ENCODE measurements at regions not wholly inside any gene's neighbourhood (a gene's known extent, or its start where the extent isn't known, plus 50 kb on each side); places are given as distances from the start of the nearest gene placed in this dataset.

DNA sequence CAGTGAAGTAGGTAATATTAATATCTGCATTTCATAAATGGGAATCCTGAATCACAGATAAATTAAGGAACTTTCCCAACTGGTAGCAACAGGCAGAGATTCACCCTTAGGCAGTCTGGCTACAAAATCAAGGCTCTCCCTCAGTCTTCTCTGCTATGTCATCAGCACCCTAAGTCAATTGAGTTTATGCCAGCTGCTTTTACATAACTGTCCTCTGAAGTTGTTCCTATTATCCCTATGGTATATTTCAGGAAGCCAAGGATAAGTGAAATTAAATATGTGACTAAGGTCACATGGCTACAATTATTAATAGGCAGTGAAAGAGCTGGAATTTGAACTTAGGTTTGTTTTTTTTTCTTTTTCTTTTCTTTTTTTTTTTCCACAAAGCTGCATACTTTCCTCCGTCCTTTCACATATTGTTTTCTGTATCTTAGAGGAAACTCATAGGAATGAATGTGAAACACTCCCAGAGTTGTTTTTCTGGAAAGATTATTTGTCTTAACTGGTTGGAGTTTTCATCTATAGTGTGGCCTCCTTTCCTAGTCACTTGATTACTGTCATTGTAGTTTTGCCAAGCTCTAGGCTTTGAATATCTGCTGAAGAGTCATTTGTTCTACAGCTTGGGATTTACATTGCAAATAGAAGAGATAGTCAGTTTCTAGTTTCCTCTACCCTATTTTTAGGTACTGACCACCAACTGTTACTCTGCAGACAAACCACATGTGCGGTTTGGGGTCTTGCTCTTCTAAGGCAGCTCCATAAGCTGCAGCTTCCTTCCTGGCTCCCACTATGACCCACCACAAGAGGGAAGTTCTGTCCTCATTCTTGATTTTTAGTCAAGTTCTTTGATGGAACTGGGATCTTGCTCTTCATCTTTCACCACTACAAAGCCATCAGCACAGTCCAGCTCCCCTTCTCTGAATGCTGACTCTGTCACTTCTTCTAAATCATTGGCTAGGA is 338.0 kb upstream of the KIAA1217 start:
- DNase-seq: no peak
- Histone ChIP-seq H3K9me3 (ENCODE audit: control insufficient read depth, low read length) (no peaks in the 10 kb centered on the region), H3K4me3 (ENCODE audit: low read length) (no peak overlapping the region), H3K9ac (ENCODE audit: extremely low read depth, low read length, poor library complexity, severe bottlenecking) (no peak overlapping the region), H3K27ac (ENCODE audit: low read depth, low read length) (no peak overlapping the region), H3K36me3 (ENCODE audit: control insufficient read depth, insufficient read depth, low read length) (no peaks in the 10 kb centered on the region), H3K27me3 (ENCODE audit: control insufficient read depth, insufficient read depth, low read length, poor library complexity, severe bottlenecking) (no peaks in the 10 kb centered on the region), H3K4me1 (ENCODE audit: control insufficient read depth, insufficient read depth, low read length) (no peaks in the 10 kb centered on the region)
- no peaks in the 10 kb centered on the region for H3K36me3 Mint-ChIP-seq (ENCODE audit: low read depth)
- peaks cover 9% of the 10 kb centered on the region for H3K27me3 Mint-ChIP-seq (ENCODE audit: insufficient read depth)
- no peak overlapping the region for H3K27ac Mint-ChIP-seq
- TF ChIP-seq, protein P1, sequence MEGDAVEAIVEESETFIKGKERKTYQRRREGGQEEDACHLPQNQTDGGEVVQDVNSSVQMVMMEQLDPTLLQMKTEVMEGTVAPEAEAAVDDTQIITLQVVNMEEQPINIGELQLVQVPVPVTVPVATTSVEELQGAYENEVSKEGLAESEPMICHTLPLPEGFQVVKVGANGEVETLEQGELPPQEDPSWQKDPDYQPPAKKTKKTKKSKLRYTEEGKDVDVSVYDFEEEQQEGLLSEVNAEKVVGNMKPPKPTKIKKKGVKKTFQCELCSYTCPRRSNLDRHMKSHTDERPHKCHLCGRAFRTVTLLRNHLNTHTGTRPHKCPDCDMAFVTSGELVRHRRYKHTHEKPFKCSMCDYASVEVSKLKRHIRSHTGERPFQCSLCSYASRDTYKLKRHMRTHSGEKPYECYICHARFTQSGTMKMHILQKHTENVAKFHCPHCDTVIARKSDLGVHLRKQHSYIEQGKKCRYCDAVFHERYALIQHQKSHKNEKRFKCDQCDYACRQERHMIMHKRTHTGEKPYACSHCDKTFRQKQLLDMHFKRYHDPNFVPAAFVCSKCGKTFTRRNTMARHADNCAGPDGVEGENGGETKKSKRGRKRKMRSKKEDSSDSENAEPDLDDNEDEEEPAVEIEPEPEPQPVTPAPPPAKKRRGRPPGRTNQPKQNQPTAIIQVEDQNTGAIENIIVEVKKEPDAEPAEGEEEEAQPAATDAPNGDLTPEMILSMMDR (conservative IDR thresholded peaks at IDR 0.05): no peak
- 79% methylated on average over 2 of the region's 2 CpGs; no CpG with 5 or more reads in 1 of the 2 experiments for WGBS, 2 experiments (ENCODE audit: insufficient coverage in 1 of 2, insufficient read length in 1 of 2)
- H3K4me3 Mint-ChIP-seq: no peak overlapping the region
- H3K4me1 Mint-ChIP-seq: peaks cover 9% of the 10 kb centered on the region
- H3K9me3 Mint-ChIP-seq: no peaks in the 10 kb centered on the region

GRCh38 chr10:23872290-23872689 is 336.6 kb upstream of the KIAA1217 start:
- peaks cover 9% of the 10 kb centered on the region for H3K4me1 Mint-ChIP-seq
- no peaks in the 10 kb centered on the region for H3K36me3 Mint-ChIP-seq (ENCODE audit: low read depth)
- DNase-seq: no peak
- H3K27ac Mint-ChIP-seq: no peak overlapping the region
- WGBS, 2 experiments (ENCODE audit: insufficient coverage in 1 of 2, insufficient read length in 1 of 2): 48 to 90% methylated on average over 2 of the region's 2 CpGs
- Histone ChIP-seq H3K4me1 (ENCODE audit: control insufficient read depth, insufficient read depth, low read length) (no peaks in the 10 kb centered on the region), H3K4me3 (ENCODE audit: low read length) (no peak overlapping the region), H3K9me3 (ENCODE audit: control insufficient read depth, low read length) (no peaks in the 10 kb centered on the region), H3K27me3 (ENCODE audit: control insufficient read depth, insufficient read depth, low read length, poor library complexity, severe bottlenecking) (no peaks in the 10 kb centered on the region), H3K36me3 (ENCODE audit: control insufficient read depth, insufficient read depth, low read length) (no peaks in the 10 kb centered on the region), H3K27ac (ENCODE audit: low read depth, low read length) (no peak overlapping the region), H3K9ac (ENCODE audit: extremely low read depth, low read length, poor library complexity, severe bottlenecking) (no peak overlapping the region)
- no peak overlapping the region for H3K4me3 Mint-ChIP-seq
- no peaks in the 10 kb centered on the region for H3K9me3 Mint-ChIP-seq
- TF ChIP-seq, protein P1 (conservative IDR thresholded peaks at IDR 0.05): no peak
- H3K27me3 Mint-ChIP-seq (ENCODE audit: insufficient read depth): peaks cover 9% of the 10 kb centered on the region

DNA sequence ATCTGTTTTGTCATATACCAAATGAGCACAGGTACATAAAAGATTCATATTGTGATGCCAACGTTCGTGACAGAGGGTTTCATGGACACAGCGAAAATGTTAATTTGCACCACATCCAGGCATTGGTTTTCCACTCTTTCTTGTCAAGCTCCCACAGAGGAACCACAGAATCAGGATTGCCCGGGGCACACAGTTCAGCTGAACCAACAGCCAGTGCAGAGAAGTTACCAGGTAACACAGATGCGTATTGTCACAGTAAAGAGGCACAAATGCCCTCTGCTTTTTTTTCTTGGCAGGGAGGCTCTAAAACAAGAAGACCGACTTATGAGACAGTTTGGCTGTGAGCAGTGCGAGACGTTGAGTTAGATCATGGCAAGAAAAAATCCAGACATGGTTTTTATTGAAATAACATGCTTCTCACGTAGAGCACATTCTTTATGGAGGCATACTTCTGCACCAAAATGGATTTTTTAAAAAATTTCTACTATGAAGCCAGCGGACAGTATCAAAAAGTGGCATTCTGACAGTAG is 331.1 kb upstream of the KIAA1217 start:
- Histone ChIP-seq H3K4me1 (ENCODE audit: control insufficient read depth, insufficient read depth, low read length) (no peaks in the 10 kb centered on the region), H3K9ac (ENCODE audit: extremely low read depth, low read length, poor library complexity, severe bottlenecking) (no peak overlapping the region), H3K9me3 (ENCODE audit: control insufficient read depth, low read length) (no peaks in the 10 kb centered on the region), H3K4me3 (ENCODE audit: low read length) (no peak overlapping the region), H3K27ac (ENCODE audit: low read depth, low read length) (no peak overlapping the region), H3K36me3 (ENCODE audit: control insufficient read depth, insufficient read depth, low read length) (no peaks in the 10 kb centered on the region), H3K27me3 (ENCODE audit: control insufficient read depth, insufficient read depth, low read length, poor library complexity, severe bottlenecking) (no peaks in the 10 kb centered on the region)
- TF ChIP-seq, protein P1 (conservative IDR thresholded peaks at IDR 0.05): no peak
- WGBS, 2 experiments (ENCODE audit: insufficient coverage in 1 of 2, insufficient read length in 1 of 2): 87 to 89% methylated on average over 9 to 10 of the region's 10 CpGs
- Mint-ChIP-seq H3K4me1 (no peaks in the 10 kb centered on the region), H3K27me3 (ENCODE audit: insufficient read depth) (peaks cover 8% of the 10 kb centered on the region), H3K36me3 (ENCODE audit: low read depth) (no peaks in the 10 kb centered on the region), H3K27ac (no peak overlapping the region), H3K4me3 (no peak overlapping the region), H3K9me3 (no peaks in the 10 kb centered on the region)
- no peak for DNase-seq

Data from endodermal cell (in vitro differentiated cells).